ENCODE measurements at regions not wholly inside any gene's neighbourhood (a gene's known extent, or its start where the extent isn't known, plus 50 kb on each side); places are given as distances from the start of the nearest gene placed in this dataset.

DNA sequence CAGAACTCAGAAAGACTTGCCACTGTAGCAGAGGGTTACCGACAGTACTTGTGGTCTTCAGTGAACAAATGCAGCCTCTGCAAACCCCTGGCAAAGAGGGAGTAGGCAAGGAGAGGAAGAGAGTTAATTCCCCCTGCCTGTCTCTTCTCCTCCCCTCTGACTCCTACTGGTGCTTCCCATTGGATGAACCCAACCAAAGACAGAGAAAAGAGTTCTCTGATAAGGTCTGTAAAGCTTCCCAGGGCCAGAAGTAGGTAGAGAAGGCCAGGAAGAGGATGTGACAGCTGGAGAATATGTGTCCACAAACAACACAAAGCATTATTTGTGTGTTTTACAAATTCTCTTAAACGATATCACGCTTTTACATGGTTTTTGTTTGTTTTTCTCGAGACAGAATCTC lies 66.6 kb upstream of the GPCPD1 start:
- no peaks in the 10 kb centered on the region for H3K27me3 ChIP-seq (replicated peaks in 1 of 7)
- no peaks in the 10 kb centered on the region for H3K9me3 ChIP-seq
- H3K27ac ChIP-seq, result no peak overlapping the region
- DNase-seq, result no peak
- 88 to 96% (median 92%) methylated on average over 4 of the region's 4 CpGs for WGBS, 5 donors
- intact Hi-C loops (cut with DNase I; ENCODE audit: low total_unique reads), result no loop called here
- H3K4me3 ChIP-seq, result no peak overlapping the region
- no peaks in the 10 kb centered on the region for H3K36me3 ChIP-seq
- peaks cover 5 to 56% (median 30%) of the 10 kb centered on the region in 6 donors for H3K4me1 ChIP-seq
- TF ChIP-seq POLR2AphosphoS5 (IDR thresholded peaks at IDR 0.05) (no peak), POLR2A (IDR thresholded peaks at IDR 0.05) (no peak)
- TF ChIP-seq, protein P1, sequence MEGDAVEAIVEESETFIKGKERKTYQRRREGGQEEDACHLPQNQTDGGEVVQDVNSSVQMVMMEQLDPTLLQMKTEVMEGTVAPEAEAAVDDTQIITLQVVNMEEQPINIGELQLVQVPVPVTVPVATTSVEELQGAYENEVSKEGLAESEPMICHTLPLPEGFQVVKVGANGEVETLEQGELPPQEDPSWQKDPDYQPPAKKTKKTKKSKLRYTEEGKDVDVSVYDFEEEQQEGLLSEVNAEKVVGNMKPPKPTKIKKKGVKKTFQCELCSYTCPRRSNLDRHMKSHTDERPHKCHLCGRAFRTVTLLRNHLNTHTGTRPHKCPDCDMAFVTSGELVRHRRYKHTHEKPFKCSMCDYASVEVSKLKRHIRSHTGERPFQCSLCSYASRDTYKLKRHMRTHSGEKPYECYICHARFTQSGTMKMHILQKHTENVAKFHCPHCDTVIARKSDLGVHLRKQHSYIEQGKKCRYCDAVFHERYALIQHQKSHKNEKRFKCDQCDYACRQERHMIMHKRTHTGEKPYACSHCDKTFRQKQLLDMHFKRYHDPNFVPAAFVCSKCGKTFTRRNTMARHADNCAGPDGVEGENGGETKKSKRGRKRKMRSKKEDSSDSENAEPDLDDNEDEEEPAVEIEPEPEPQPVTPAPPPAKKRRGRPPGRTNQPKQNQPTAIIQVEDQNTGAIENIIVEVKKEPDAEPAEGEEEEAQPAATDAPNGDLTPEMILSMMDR (IDR thresholded peaks at IDR 0.05 in 8 of 11, conservative IDR thresholded peaks at IDR 0.05 in 3 of 11), result no peak

DNA sequence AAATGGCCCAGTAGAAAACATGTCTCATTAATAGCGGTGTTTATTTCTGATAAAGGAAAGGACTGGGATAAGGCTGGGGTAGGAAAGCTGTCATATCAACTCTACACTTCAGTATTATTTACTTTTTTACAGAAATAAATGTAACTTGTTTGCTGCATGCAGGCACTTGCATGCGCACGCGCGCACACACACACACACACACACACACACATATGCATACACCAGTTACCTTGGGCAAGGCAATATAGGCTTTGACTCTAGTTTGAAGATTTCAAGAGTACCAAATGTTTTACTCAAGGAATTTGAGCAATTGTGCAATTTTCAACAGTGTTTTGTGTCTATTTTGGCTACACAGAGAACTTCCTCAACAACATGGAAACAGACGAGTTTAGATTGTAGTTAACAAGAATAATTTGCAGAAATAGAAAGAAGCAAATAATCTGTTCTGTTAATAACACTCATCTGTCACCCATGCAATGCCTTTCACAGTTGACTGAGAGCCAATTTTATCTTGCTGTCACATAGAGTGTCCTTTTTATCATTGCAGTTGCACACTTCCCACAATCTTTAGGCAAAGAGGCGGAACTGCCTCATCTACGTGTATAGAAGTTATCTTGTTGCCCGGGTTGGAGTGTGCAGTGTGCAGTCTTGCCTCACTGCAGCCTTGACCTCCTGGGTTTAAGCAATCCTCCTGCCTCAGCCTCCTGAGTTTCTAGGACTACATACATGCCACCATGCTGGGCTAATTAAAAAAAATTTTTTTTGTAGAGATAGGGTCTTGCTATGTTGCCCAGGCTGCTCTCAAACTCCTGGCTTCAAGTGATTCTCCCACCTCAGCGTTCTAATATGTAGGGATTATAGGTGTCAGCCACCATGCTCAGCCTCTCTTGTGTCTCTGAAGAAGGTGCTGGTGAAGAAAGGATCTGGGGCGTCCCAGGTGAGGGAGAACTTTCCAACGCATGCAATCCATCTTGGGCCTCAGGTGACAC lies 64.6 kb upstream of the GPCPD1 start:
- Histone ChIP-seq H3K9me3 (no peaks in the 10 kb centered on the region), H3K36me3 (no peaks in the 10 kb centered on the region), H3K27me3 (replicated peaks in 1 of 7) (no peaks in the 10 kb centered on the region), H3K4me3 (peak overlapping the region in 1 of 8 donors; percentile 18), H3K4me1 (peaks cover 5 to 73% (median 29%) of the 10 kb centered on the region in 6 donors), H3K27ac (peak overlapping the region in 7 of 8 donors; percentile 46 to 84 (median 69))
- DNase-seq, result no peak
- peak in 1 of 3 donors; percentile 14 for TF ChIP-seq POLR2AphosphoS5 (IDR thresholded peaks at IDR 0.05)
- TF ChIP-seq, protein P1 (IDR thresholded peaks at IDR 0.05 in 8 of 11, conservative IDR thresholded peaks at IDR 0.05 in 3 of 11), result no peak
- intact Hi-C loops (cut with DNase I; ENCODE audit: low total_unique reads), result no loop called here
- 63 to 81% (median 65%) methylated on average over 12 of the region's 12 CpGs for WGBS, 5 donors

DNA sequence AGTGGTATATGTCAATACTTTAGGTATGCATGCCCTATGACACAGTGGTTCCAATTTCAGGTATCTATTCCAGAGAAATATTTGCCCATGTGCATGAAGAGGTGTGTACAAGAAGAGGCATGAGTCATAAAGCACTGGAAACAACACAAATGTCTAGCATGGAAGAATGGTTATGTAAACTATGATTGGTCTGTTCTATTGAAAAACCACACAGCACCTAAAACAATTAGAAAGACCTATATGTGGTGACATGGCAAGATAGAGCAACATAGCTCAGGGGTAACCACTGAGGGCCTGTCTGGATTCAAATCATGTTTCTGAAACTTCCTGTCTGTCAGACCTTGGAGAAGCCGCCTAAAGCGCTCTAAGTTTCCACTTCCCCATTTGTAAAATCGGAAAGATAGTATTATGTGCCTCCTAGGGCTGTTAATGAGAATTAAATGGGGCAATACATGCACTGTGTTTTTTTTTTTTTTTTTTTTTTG lies 63.4 kb upstream of the GPCPD1 start:
- no peaks in the 10 kb centered on the region for H3K9me3 ChIP-seq
- 12 to 32% (median 19%) methylated on average over 3 of the region's 3 CpGs for WGBS, 5 donors

More for the DNA sequence above, 63.4 kb upstream of the GPCPD1 start:
- H3K27me3 ChIP-seq (replicated peaks in 1 of 7), result no peaks in the 10 kb centered on the region
- peak overlapping the region in 1 of 8 donors; percentile 5 for H3K4me3 ChIP-seq
- no peak for TF ChIP-seq POLR2A (IDR thresholded peaks at IDR 0.05)
- TF ChIP-seq, protein P1 (IDR thresholded peaks at IDR 0.05 in 8 of 11, conservative IDR thresholded peaks at IDR 0.05 in 3 of 11), result peak in 2 of 11 experiments; percentile 7 to 25
- H3K4me1 ChIP-seq, result peaks cover 5 to 73% (median 29%) of the 10 kb centered on the region in 6 donors
- H3K36me3 ChIP-seq, result no peaks in the 10 kb centered on the region
- intact Hi-C loops (cut with DNase I; ENCODE audit: low total_unique reads), result no loop called here
- DNase-seq, result no peak
- peak overlapping the region in 7 of 8 donors; percentile 13 to 84 (median 69) for H3K27ac ChIP-seq

Measured in spleen (tissue), 11 donors.